GM12878 (cell line): ENCODE measurements at regions not wholly inside any gene's neighbourhood (a gene's known extent, or its start where the extent isn't known, plus 50 kb on each side); places are given as distances from the start of the nearest gene placed in this dataset.

Source experiments
- EP300 ChIP-seq, 2 experiments: fragments of 150-350 bp in 1 of 2; IDR thresholded peaks; 2 replicates each; pipeline ENCODE4 v1.6.1; 2011 to 2012; ENCODE audit warnings: low read depth in 2 of 2, low read length in 2 of 2, borderline replicate concordance in 1 of 2, improper control_type of control experiment in 1 of 2, inconsistent platforms in 1 of 2; ENCODE audit not compliant: control insufficient read depth in 1 of 2
- NR2F1 ChIP-seq: fragments of 450-650 bp; conservative IDR thresholded peaks from 2 replicates; pipeline ENCODE4 v1.6.1; 2017; ENCODE audit warnings: mild to moderate bottlenecking
- POLR2AphosphoS5 ChIP-seq: IDR thresholded peaks from 2 replicates; pipeline ENCODE4 v1.6.1; 2011; ENCODE audit warnings: mild to moderate bottlenecking, low read length, inconsistent platforms
- SMC3 ChIP-seq: IDR thresholded peaks from 2 replicates; pipeline ENCODE4 v1.6.1; 2011; ENCODE audit warnings: low read length, improper control_type of control experiment, borderline replicate concordance
- STAT1 ChIP-seq: fragments of 450-650 bp; conservative IDR thresholded peaks from 2 replicates; pipeline ENCODE4 v1.6.1; 2014; ENCODE audit warnings: antibody characterized with exemption, mild to moderate bottlenecking
- TARDBP ChIP-seq: IDR thresholded peaks from 2 replicates; pipeline ENCODE4 v1.6.1; 2016; ENCODE audit warnings: borderline replicate concordance
- TF ChIP-seq, protein P1 (sequence below), 3 experiments: IDR thresholded peaks in 2 of 3; conservative IDR thresholded peaks in 1 of 3; 2 replicates each; pipeline ENCODE4 v1.5.1; 2011; ENCODE audit warnings: low read depth in 3 of 3, low read length in 3 of 3, mild to moderate bottlenecking in 3 of 3, control low read depth in 2 of 3, moderate library complexity in 2 of 3, inconsistent platforms in 1 of 3, mixed read lengths in 1 of 3; ENCODE audit not compliant: control insufficient read depth in 2 of 3, insufficient read depth in 1 of 3; ENCODE audit errors: extremely low read depth in 1 of 3
- TF ChIP-seq, protein P2 (sequence below): IDR thresholded peaks from 2 replicates; pipeline ENCODE4 v1.6.1; 2011; ENCODE audit warnings: low read depth, mild to moderate bottlenecking, low read length, moderate library complexity, borderline replicate concordance; ENCODE audit errors: extremely low read depth
- TF ChIP-seq, protein P3 (sequence below): fragments of 450-650 bp; IDR thresholded peaks from 2 replicates; pipeline ENCODE4 v1.6.1; 2016; ENCODE audit warnings: mild to moderate bottlenecking

DNA sequence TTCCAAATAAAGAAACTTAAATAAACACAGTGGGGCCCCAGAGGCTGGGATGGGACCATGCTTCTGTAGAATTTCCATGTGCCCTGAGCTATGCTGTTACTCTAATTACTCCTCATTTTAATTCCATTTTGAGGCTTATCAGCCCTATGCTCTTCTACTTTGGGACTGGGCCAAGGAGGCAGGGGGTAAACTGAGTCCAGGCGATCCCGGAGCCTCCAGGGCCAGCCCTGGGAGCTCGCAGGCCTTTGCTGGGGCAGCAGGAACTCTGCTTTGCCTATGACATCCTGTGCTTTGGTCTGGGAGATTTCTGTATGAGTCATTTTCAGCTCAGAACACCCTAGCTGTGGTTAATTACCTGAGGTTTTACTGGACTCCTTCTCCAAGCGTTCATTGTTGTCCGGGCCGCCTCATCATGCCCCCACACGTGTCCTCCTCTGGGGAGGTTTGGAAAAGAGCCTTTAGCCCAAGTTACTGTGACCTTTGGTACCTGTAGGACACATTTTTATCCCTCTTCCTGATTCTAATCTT lies 95.7 kb downstream of the RHOU start:
- TF ChIP-seq, protein P1, sequence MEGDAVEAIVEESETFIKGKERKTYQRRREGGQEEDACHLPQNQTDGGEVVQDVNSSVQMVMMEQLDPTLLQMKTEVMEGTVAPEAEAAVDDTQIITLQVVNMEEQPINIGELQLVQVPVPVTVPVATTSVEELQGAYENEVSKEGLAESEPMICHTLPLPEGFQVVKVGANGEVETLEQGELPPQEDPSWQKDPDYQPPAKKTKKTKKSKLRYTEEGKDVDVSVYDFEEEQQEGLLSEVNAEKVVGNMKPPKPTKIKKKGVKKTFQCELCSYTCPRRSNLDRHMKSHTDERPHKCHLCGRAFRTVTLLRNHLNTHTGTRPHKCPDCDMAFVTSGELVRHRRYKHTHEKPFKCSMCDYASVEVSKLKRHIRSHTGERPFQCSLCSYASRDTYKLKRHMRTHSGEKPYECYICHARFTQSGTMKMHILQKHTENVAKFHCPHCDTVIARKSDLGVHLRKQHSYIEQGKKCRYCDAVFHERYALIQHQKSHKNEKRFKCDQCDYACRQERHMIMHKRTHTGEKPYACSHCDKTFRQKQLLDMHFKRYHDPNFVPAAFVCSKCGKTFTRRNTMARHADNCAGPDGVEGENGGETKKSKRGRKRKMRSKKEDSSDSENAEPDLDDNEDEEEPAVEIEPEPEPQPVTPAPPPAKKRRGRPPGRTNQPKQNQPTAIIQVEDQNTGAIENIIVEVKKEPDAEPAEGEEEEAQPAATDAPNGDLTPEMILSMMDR (IDR thresholded peaks at IDR 0.05 in 2 of 3, conservative IDR thresholded peaks at IDR 0.05 in 1 of 3; ENCODE audit: control insufficient read depth in 2 of 3, extremely low read depth in 1 of 3, insufficient read depth in 1 of 3, low read depth in 3 of 3, low read length in 3 of 3) = no peak
- no peak for TF ChIP-seq SMC3
- TF ChIP-seq TARDBP = no peak
- TF ChIP-seq, protein P2, sequence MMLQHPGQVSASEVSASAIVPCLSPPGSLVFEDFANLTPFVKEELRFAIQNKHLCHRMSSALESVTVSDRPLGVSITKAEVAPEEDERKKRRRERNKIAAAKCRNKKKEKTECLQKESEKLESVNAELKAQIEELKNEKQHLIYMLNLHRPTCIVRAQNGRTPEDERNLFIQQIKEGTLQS = no peak
- peak; percentile 86 for TF ChIP-seq NR2F1
- TF ChIP-seq EP300 (IDR thresholded peaks at IDR 0.05; ENCODE audit: borderline replicate concordance in 1 of 2, control insufficient read depth in 1 of 2, low read depth in 2 of 2, low read length in 2 of 2) = peak; percentile 65 to 82; a peak in 2 of 4 replicates
- TF ChIP-seq, protein P3, sequence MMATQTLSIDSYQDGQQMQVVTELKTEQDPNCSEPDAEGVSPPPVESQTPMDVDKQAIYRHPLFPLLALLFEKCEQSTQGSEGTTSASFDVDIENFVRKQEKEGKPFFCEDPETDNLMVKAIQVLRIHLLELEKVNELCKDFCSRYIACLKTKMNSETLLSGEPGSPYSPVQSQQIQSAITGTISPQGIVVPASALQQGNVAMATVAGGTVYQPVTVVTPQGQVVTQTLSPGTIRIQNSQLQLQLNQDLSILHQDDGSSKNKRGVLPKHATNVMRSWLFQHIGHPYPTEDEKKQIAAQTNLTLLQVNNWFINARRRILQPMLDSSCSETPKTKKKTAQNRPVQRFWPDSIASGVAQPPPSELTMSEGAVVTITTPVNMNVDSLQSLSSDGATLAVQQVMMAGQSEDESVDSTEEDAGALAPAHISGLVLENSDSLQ = no peak
- no peak for TF ChIP-seq POLR2AphosphoS5
- no peak for TF ChIP-seq STAT1
